ENCODE measurements at regions not wholly inside any gene's neighbourhood (a gene's known extent, or its start where the extent isn't known, plus 50 kb on each side); places are given as distances from the start of the nearest gene placed in this dataset.

DNA sequence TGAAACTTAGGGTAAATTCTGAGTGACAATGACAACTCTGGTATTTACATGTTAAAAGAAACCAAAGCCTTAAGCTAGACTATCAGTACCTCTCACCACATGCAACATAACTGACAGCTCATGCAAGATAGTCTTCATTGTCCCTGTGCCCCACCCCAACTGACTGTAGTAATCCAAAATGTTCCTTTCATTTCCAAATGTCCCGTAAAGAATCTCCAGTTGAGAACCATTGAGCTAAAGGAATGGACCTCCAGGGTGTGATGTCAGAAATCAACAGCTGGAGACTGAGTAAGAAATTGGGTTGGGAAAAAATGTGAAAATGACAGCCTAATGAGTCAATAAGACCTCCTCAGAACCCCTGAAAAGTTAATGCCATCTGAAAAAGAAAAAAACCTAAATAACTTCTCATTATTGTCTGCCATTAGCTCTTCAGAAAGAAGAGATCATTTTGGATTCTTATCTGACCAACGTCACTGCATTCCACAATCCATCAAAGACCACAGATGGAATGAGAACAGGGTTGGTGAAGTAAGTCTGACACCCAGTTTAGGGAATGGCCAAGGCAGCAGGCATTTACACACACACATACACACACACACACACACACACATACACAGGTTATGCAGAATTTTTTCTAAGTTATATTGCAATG lies 51.7 kb upstream of the ACVR2A start:
- TF ChIP-seq, protein P1, sequence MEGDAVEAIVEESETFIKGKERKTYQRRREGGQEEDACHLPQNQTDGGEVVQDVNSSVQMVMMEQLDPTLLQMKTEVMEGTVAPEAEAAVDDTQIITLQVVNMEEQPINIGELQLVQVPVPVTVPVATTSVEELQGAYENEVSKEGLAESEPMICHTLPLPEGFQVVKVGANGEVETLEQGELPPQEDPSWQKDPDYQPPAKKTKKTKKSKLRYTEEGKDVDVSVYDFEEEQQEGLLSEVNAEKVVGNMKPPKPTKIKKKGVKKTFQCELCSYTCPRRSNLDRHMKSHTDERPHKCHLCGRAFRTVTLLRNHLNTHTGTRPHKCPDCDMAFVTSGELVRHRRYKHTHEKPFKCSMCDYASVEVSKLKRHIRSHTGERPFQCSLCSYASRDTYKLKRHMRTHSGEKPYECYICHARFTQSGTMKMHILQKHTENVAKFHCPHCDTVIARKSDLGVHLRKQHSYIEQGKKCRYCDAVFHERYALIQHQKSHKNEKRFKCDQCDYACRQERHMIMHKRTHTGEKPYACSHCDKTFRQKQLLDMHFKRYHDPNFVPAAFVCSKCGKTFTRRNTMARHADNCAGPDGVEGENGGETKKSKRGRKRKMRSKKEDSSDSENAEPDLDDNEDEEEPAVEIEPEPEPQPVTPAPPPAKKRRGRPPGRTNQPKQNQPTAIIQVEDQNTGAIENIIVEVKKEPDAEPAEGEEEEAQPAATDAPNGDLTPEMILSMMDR (IDR thresholded peaks at IDR 0.05; ENCODE audit: low read depth, low read length, missing control alignments): no peak
- in situ Hi-C loops (cut with HindIII; ENCODE audit: low pct_ligation_motif_present, low sequenced_read_pairs): no loop called here
- DNase-seq: peak; percentile 15

DNA sequence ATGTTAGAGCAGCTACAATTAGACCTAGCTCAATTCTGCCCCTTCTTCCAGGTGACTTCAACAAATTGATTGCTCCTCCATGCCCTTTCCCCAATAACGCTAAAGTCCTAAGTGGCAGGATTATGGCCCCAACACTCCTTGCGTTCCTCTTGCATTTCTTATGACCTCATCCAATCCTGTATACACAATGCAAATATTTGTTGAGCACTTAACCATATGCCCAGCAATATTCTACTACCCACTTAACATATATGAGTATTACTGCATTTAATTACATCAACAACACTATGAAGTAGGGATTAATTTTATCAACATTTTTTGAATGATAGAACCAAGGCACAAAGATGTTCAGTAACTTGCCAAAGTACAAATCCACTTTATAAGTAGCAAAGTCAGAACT lies 54.2 kb upstream of the ACVR2A start:
- no peaks in the 10 kb centered on the region for H3K27me3 ChIP-seq (replicated peaks)
- no peak overlapping the region for H3K4me3 ChIP-seq (ENCODE audit: low read depth, low read length)
- no peak for DNase-seq
- TF ChIP-seq, protein P1 (IDR thresholded peaks at IDR 0.05; ENCODE audit: low read depth, low read length, missing control alignments): no peak
- in situ Hi-C loops (cut with HindIII; ENCODE audit: low pct_ligation_motif_present, low sequenced_read_pairs): no loop called here
- no peak overlapping the region for H3K27ac ChIP-seq
- H3K36me3 ChIP-seq (replicated peaks): no peaks in the 10 kb centered on the region

More for the DNA sequence above, 51.7 kb upstream of the ACVR2A start:
- no peak overlapping the region for H3K4me3 ChIP-seq (ENCODE audit: low read depth, low read length)
- no peaks in the 10 kb centered on the region for H3K27me3 ChIP-seq (replicated peaks)
- no peaks in the 10 kb centered on the region for H3K36me3 ChIP-seq (replicated peaks)
- H3K27ac ChIP-seq: no peak overlapping the region

DNA sequence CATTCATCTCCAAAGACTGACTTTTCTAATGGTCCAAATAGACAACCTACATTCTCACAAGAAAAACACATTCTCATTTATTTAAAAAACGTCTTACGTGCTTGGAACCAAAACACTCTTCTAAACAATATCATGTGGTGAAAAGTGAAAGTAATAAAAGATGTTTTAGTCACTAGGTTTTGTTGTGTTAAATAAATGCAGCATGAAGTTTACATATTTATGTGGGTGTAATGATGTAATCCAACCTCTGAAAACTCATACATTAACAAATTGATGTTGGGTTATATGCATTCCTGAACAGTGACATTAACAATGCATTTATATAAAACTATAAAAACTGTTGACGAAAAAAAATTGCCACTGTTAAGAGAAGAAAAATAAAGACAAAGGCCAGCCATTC lies 55.1 kb upstream of the ACVR2A start:
- no peak overlapping the region for H3K4me3 ChIP-seq (ENCODE audit: low read depth, low read length)
- no peak overlapping the region for H3K27ac ChIP-seq
- DNase-seq: no peak
- H3K27me3 ChIP-seq (replicated peaks): no peaks in the 10 kb centered on the region
- H3K36me3 ChIP-seq (replicated peaks): no peaks in the 10 kb centered on the region
- TF ChIP-seq, protein P1 (IDR thresholded peaks at IDR 0.05; ENCODE audit: low read depth, low read length, missing control alignments): no peak
- in situ Hi-C loops (cut with HindIII; ENCODE audit: low pct_ligation_motif_present, low sequenced_read_pairs): no loop called here

DNA sequence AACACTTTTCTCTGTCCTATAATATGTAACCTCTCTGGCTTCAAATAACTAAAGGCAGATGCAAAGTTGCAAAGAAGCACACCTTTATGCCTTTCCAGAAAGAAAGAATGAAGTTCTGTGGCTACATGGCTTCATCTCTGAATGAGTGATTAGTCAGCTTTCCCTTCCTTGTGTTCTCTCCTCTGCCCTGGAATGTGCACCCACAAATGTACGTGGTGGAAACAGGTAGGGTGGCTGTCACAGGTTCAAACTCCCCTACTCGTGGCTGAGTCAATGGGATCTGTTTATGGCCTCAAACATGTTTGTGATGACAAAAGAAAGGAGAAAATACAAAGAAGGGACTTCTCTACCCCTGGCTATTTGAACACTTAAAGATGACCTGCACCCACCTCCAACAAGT lies 55.5 kb upstream of the ACVR2A start:
- no peaks in the 10 kb centered on the region for H3K27me3 ChIP-seq (replicated peaks)
- in situ Hi-C loops (cut with HindIII; ENCODE audit: low pct_ligation_motif_present, low sequenced_read_pairs): no loop called here
- H3K36me3 ChIP-seq (replicated peaks): no peaks in the 10 kb centered on the region
- no peak overlapping the region for H3K4me3 ChIP-seq (ENCODE audit: low read depth, low read length)
- TF ChIP-seq, protein P1 (IDR thresholded peaks at IDR 0.05; ENCODE audit: low read depth, low read length, missing control alignments): no peak
- H3K27ac ChIP-seq: no peak overlapping the region
- DNase-seq: no peak

DNA sequence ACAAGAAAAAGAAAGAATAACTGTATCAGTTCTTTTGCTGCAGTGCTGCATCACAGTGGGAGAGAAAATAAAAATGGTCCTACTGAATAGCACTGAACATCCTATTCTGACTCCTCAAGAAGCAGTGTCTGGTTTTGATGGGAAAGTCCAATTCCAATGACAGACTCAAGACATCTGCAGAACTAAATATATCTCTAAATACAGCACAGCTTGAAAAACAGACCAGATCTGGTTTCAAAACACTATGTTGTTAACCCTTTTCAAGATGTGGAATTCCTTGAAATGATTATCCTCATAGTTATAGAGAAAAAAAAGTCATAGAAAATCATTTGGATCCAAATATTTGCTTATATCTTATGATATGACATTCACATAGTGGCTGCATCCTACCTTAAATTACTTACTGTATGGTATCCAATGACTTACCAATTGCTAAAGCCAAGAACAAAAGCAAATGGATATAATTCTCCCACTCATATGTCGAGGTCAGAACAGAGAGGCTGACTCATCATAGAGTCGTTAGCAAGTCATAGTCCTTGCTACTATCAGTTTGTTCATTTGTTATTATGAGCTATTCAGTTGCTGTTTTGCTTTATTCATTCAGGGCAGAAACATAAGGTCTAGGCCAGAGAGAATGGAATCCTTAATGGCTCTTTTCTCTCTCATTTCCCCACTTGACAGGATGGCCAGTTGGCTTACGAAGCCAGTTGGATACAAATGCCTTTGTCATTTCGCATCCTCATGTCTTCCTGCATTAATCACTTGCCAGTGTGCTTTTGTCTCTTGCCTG lies 62.5 kb upstream of the ACVR2A start:
- no peaks in the 10 kb centered on the region for H3K36me3 ChIP-seq (replicated peaks)
- DNase-seq: peak; percentile 25
- no peak overlapping the region for H3K4me3 ChIP-seq (ENCODE audit: low read depth, low read length)
- TF ChIP-seq, protein P1 (IDR thresholded peaks at IDR 0.05; ENCODE audit: low read depth, low read length, missing control alignments): no peak
- no peaks in the 10 kb centered on the region for H3K27me3 ChIP-seq (replicated peaks)
- in situ Hi-C loops (cut with HindIII; ENCODE audit: low pct_ligation_motif_present, low sequenced_read_pairs): no loop called here
- H3K27ac ChIP-seq: no peak overlapping the region
